NCI-H2227 treated with DMSO at 0.1 percent for 48 hours (cell line): ENCODE measurements at regions not wholly inside any gene's neighbourhood (a gene's known extent, or its start where the extent isn't known, plus 50 kb on each side); places are given as distances from the start of the nearest gene placed in this dataset.
"Not testable (repeated sequence)": the region's sequence is repeated elsewhere in the genome, so short reads cannot be mapped to it uniquely, and the experiment has no call there.

Experiments used
- DNase-seq: peaks from one replicate; lab custom pipeline; 2025; lab: John Stamatoyannopoulos, UW

- no peak for DNase-seq
Measured at GRCh38 chr4:1572964-1573720, 111.0 kb downstream of the FAM53A start.

DNA sequence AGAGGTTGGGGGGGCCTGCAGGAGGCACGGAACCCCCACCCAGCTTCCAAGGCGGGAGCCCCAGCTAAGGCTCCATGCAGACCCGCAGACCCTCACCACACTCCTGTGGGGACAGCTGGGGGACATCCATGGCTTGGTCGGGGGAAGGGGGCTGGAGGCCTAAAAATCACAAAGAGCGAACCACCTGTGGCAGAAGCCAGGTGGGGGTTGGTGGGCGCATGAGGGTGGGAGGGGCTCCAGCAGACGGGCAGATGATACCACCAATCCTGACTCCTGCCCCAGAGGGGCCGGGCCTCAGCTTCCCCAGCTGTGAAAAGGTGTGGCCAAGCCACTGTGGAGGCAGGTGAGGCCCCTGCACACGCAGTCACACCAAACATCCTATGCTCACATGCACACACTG is 111.6 kb downstream of the FAM53A start:
- DNase-seq = no peak

GRCh38 chr4:1572010-1572385 is 112.1 kb downstream of the FAM53A start:
- DNase-seq = no peak

- no peak for DNase-seq
Measured at GRCh38 chr4:1571165-1572009, 112.7 kb downstream of the FAM53A start.

DNA sequence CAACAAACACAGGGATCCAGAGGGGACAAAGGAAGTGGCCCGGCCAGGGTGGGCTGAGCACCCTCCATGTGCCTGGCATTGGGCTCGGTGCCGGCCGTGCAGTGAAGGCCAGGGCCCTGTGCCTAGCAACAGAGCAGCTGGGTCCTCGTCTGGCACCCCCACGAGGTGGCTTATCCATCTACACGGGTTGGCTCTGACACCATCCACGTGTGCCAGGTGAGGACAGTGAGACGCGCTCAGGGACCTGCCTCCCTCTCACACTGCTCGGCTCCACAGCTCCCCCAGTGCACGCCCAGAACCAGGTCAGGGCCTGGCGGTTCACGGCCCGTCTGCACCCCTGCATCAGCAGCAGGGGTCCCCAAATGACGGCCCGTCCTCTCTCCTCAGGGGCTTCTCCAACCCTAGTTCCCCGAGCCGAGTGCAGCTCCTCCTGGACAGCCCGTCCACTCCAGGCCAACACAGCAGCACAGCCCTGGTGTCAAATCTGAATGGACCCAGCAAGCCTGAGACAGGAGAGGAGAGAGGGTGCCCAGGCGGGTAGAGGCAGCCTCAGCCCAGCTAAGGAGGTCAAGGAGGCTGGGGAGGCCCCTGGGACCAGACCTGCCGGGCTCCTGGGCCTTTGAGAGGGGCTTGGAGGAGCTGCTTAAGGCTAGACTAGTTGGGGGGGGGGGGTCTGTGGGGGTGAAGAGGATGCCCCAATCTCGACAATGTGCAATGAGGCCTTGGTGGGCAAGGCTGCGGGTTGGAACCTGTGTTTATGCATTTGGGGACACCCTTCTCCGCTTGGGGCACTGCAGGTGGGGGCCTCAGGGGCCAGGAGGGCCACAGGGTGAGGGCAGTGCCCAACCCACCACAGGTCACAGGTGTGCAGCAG is 113.6 kb downstream of the FAM53A start:
- DNase-seq = no peak

DNA sequence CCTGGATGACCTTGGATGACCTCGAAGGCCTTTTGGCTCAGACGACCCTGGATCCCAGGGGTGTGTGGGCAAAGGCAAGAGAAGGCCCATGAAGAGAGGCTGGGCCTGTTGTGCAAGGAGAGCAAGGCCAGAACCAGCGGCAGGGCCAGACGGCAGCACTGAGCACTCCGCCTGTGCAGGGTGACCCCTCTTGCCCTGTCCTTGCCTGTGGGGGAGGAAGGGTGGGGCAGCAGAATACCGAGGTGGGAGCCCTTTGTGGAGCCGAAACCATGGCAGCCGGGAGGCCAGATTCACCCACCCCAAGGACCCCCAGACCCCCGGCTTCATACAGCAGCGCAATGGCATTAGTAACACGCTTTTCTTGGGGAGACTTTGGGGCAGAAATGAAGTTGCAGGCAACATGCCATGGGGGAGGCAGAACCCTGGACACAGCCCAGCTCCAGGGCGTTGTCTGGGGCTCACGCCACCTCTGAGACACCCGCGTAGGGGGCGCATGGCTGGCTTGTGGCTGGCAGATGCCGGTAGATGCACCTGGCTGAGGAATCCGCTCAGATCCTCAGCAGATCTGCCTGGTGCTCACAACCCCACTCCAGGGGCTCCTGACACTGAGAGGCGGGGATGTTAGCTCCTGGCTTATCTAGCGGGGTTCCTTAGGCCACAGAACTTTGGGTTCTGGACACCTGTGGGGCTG is 114.5 kb downstream of the FAM53A start:
- DNase-seq = no peak

GRCh38 chr4:1568855-1569460 is 115.2 kb downstream of the FAM53A start:
- no peak for DNase-seq

- no peak for DNase-seq
Measured at GRCh38 chr4:1567808-1568581, 116.1 kb downstream of the FAM53A start.

DNA sequence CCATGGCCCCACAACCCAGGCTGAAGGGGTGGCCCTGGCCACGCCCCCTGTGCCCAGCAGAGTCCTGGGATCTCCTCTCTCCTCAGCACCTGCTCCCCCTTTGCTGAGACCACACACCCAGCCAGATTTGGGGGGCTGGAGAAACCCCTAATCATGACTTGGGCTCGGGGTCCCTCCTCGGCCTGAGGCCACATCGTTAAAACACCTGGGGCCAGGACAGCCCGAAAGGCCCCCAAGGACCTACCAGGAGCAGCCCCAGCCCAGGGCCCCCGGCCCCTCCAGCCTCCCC is 116.7 kb downstream of the FAM53A start:
- no peak for DNase-seq

- no peak for DNase-seq
Measured at GRCh38 chr4:1566838-1567518, 117.1 kb downstream of the FAM53A start.

DNA sequence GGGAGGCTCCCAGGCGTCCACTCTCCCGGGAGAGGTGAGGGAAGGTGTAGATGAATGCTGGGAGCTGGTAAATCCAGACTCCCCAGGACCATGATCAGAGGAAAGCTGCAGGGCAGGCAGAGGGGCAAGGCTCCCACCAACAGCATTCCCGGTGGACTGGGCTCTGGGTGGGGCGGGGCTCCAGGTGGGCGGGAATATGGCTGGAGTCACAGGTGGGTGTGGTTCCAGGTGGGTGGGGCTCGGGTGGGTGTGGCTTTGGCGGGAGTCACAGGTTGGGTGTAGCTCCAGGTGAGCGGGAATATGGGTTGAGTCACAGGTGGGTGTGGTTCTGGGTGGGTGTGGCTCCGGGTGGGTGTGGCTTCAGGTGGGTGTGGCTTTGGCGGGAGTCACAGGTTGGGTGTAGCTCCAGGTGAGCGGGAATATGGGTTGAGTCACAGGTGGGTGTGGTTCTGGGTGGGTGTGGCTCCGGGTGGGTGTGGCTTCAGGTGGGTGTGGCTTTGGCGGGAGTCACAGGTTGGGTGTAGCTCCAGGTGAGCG is 117.7 kb downstream of the FAM53A start:
- DNase-seq = not testable (repeated sequence)

- no peak for DNase-seq
Measured at GRCh38 chr4:1565598-1566295, 118.4 kb downstream of the FAM53A start.

- no peak for DNase-seq
Measured at GRCh38 chr4:1564535-1565375, 119.4 kb downstream of the FAM53A start.

- DNase-seq = no peak
Measured at GRCh38 chr4:1563768-1564485, 120.2 kb downstream of the FAM53A start.

DNA sequence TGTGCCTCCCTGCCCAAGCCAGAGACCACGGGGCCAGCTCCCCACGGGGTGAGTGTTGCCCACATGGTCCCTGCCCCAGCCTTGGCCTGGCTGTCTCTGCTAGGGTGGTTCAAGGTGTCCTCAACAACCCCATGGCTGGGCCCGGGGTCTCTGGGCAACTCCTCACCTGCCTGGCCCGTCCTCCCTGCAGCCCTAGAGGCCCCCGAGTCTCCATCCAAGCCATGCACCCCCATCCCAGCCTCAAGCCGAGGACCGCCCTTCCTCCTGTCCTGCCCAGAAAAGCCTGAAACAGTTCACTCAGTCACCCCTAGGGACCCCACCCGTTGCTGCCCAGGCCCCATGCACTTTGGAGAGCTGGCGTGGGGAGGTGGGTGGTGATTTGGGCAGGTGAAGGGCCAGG is 120.9 kb downstream of the FAM53A start:
- no peak for DNase-seq

DNA sequence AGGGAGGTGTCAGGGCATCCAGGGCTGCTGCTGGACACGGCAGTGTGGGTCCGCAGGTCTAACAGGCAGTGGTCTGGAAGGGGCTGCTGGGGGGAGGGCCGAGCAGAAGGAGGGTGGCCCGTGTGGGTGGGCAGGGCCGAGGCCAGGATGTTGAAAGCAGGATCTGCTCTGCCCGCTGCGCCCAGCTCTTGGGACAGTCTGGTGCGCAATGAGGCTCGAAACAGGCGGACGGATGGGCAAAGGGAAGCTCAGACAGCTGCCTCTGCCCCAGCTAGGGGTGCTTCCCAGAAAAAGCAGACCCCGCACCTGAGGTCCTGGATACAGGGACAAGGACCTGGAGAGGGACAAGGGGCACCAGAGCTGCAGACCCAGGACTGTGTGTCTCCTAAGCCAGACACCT is 121.3 kb downstream of the FAM53A start:
- DNase-seq = no peak

DNA sequence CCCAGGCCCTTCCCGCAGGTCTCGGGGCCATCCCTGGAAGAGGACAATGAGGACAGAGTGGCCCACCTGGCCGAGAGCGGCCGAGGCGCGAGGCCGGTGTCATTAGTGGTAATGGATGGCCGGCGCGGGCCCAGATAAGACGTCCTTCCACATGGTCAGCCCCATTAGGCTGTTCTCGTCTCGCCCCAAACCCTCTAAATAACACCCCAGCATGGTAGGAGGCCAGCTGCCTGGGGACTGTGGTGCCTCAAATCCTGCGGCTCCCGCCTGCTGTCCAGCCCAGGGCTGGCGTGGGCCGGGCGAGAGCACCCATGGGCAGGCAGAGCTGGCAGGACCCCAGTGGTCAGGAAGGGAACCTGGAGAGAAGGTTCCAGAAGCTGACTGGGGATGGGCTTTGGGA is 121.7 kb downstream of the FAM53A start:
- no peak for DNase-seq
